ENCODE measurements at regions not wholly inside any gene's neighbourhood (a gene's known extent, or its start where the extent isn't known, plus 50 kb on each side); places are given as distances from the start of the nearest gene placed in this dataset.
"Not testable (repeated sequence)": the region's sequence is repeated elsewhere in the genome, so short reads cannot be mapped to it uniquely, and the experiment has no call there.

GRCh38 chr9:42317677-42318076 is 134.2 kb downstream of the SPATA31A6 start:
- not testable (repeated sequence) for DNase-seq (ENCODE audit: low read depth); H3K4me3 ChIP-seq (ENCODE audit: low read length)

- H3K4me3 ChIP-seq (ENCODE audit: low read length); DNase-seq (ENCODE audit: low read depth): not testable (repeated sequence)
Measured at GRCh38 chr9:42323084-42323809, 139.8 kb downstream of the SPATA31A6 start.

- not testable (repeated sequence) for DNase-seq (ENCODE audit: low read depth); H3K4me3 ChIP-seq (ENCODE audit: low read length)
Measured at GRCh38 chr9:42325142-42325541, 141.7 kb downstream of the SPATA31A6 start.

- not testable (repeated sequence) for DNase-seq (ENCODE audit: low read depth); H3K4me3 ChIP-seq (ENCODE audit: low read length)
Measured at GRCh38 chr9:42325561-42325960, 142.1 kb downstream of the SPATA31A6 start.

- DNase-seq (ENCODE audit: low read depth); H3K4me3 ChIP-seq (ENCODE audit: low read length): not testable (repeated sequence)
Measured at GRCh38 chr9:42326482-42326881, 143.0 kb downstream of the SPATA31A6 start.

GRCh38 chr9:42335342-42335741 is 151.9 kb downstream of the SPATA31A6 start:
- DNase-seq (ENCODE audit: low read depth); H3K4me3 ChIP-seq (ENCODE audit: low read length): not testable (repeated sequence)

GRCh38 chr9:42335984-42336657 is 152.7 kb downstream of the SPATA31A6 start:
- H3K4me3 ChIP-seq (ENCODE audit: low read length); DNase-seq (ENCODE audit: low read depth): not testable (repeated sequence)

- DNase-seq (ENCODE audit: low read depth): not testable (repeated sequence)
Measured at GRCh38 chr9:42338275-42338674, 154.8 kb downstream of the SPATA31A6 start.

GRCh38 chr9:42339671-42340434 is 156.4 kb downstream of the SPATA31A6 start:
- not testable (repeated sequence) for H3K4me3 ChIP-seq (ENCODE audit: low read length); DNase-seq (ENCODE audit: low read depth)

More at GRCh38 chr9:42338275-42338674, 154.8 kb downstream of the SPATA31A6 start:
- H3K4me3 ChIP-seq (ENCODE audit: low read length): not testable (repeated sequence)

- H3K4me3 ChIP-seq (ENCODE audit: low read length); DNase-seq (ENCODE audit: low read depth): not testable (repeated sequence)
Measured at GRCh38 chr9:42340435-42340723, 156.9 kb downstream of the SPATA31A6 start.

- not testable (repeated sequence) for DNase-seq (ENCODE audit: low read depth)
Measured at GRCh38 chr9:42341860-42342259, 158.4 kb downstream of the SPATA31A6 start.

GRCh38 chr9:42342297-42342696 is 158.8 kb downstream of the SPATA31A6 start:
- not testable (repeated sequence) for DNase-seq (ENCODE audit: low read depth); H3K4me3 ChIP-seq (ENCODE audit: low read length)

More at GRCh38 chr9:42341860-42342259, 158.4 kb downstream of the SPATA31A6 start:
- H3K4me3 ChIP-seq (ENCODE audit: low read length): not testable (repeated sequence)

- not testable (repeated sequence) for DNase-seq (ENCODE audit: low read depth); H3K4me3 ChIP-seq (ENCODE audit: low read length)
Measured at GRCh38 chr9:42344508-42344907, 161.0 kb downstream of the SPATA31A6 start.

GRCh38 chr9:42346916-42347315 is 163.5 kb downstream of the SPATA31A6 start:
- H3K4me3 ChIP-seq (ENCODE audit: low read length); DNase-seq (ENCODE audit: low read depth): not testable (repeated sequence)

- H3K4me3 ChIP-seq (ENCODE audit: low read length): not testable (repeated sequence)
Measured at GRCh38 chr9:42349181-42349580, 165.7 kb downstream of the SPATA31A6 start.

GRCh38 chr9:42350412-42350811 is 167.0 kb downstream of the SPATA31A6 start:
- DNase-seq (ENCODE audit: low read depth): not testable (repeated sequence)

More at GRCh38 chr9:42349181-42349580, 165.7 kb downstream of the SPATA31A6 start:
- DNase-seq (ENCODE audit: low read depth): not testable (repeated sequence)

GRCh38 chr9:42357604-42358373 is 174.3 kb downstream of the SPATA31A6 start:
- peak overlapping the region; percentile 24 for H3K4me3 ChIP-seq (ENCODE audit: low read length)
- not testable (repeated sequence) for DNase-seq (ENCODE audit: low read depth)

More at GRCh38 chr9:42350412-42350811, 167.0 kb downstream of the SPATA31A6 start:
- not testable (repeated sequence) for H3K4me3 ChIP-seq (ENCODE audit: low read length)

GRCh38 chr9:42358626-42359247 is 175.3 kb downstream of the SPATA31A6 start:
- DNase-seq (ENCODE audit: low read depth); H3K4me3 ChIP-seq (ENCODE audit: low read length): not testable (repeated sequence)

Measured in retinal pigment epithelial cell (primary cell).